HG03045 (cell line): ENCODE measurements at regions not wholly inside any gene's neighbourhood (a gene's known extent, or its start where the extent isn't known, plus 50 kb on each side); places are given as distances from the start of the nearest gene placed in this dataset.

Experiments used
- ATAC-seq: cut with Tn5 transposase; IDR thresholded peaks from one replicate; pipeline ENCODE4 v1.9.1; 2021; ENCODE audit warnings: mild to moderate bottlenecking, moderate library complexity; ENCODE audit not compliant: unreplicated experiment

DNA sequence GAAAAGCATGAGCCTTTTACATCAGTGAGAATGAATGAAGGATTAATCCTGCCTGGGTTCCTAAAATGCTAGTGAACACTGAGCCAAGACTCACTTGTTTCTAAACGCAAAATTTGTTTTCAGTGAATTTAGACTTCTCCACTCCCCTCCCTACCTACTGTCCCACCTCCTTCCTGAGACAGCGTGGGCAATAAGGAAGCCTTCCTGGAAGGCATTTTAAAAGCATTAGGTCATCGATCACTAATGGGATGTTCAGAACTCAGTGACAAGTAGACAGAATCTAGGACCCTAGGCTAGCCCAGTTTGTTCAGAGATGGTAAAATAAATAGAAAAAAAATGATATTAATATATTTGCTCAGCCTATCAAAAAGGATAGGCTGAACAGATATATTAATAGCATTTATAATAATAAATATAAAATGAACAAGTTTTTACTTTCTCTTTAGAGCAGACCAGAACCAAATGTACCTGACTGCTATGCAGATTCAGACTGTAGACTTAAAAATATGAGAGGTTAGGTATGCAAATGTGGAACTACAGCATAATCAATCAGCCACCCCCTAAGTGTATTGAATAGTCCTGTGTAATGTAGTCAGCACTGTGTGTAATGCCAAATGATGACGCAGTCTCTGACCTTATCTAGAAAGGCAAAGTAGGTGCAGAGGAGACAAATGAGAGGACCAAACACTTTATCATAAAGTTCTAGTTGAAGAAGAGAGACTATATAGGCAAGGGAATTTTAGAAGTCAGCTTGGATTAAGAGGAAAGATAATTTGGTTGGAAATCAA, 331.1 kb downstream of the GPAT3 start:
- ATAC-seq, result no peak

DNA sequence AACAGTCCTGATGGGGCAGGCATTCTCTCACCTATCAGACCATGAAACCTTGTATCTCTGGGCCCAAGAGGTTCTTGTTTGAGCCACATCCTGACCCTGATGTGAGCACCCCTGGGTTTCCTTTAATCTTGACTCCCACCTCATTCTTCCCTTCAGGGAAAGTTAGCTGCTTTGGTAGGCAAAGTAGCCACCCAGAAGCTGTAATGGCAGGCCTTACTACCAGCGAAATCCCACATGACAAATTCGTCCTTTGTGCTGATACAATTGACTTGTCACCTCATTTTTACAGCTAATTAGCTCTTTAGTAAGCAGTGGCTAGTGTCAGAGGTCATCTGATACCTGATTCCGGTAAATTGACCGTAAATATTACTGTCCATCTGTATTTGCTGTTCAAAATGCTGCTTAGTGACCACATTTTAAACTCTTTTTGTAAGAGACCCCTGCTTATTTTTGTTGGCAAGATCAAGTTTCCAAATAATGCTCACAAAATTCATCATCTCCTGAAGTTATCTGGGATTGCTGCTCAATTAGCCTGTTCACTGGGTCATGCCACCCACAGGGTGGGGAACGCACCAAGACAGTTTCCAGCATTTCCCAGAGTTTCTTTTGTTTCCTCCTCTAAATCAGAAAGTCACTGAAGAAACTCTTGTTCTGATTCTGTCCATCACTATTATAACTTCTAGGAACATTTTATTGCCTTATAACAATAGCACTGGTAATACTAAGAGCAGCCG, 329.7 kb downstream of the GPAT3 start:
- ATAC-seq, result no peak

DNA sequence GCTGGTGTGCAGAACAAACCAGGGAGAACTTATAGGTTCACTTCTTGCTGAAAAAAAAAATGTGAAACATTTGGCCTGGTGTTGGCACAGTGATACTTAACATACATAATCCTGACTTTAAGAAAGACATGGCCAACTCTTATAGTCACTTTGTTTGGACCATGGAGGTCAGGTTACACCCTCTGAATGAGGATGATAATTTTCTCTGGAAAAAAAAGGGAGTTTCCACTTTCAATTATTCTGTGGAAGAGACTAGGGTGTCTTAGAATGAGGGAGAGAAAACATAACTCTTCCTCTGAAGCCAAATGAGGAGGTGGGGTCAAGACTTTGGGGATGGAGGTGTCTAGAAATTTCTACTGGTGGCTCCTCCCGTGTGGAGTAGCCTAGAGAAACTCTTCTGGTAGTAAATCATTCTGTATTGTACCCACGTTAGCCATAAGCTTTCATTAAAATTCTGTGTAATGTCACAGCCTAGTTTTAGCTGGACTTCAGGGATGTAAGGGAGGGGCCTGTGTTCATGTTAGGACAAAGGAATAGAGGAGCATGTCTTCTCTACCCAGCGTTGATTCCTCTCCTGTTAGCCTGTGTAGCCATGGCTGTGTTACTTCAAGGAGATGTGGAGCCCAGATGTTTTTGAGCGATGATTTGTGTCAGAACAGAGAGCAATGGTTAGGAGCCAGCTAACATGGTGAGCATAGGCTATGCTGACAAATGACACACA, 328.3 kb downstream of the GPAT3 start:
- ATAC-seq, result no peak

DNA sequence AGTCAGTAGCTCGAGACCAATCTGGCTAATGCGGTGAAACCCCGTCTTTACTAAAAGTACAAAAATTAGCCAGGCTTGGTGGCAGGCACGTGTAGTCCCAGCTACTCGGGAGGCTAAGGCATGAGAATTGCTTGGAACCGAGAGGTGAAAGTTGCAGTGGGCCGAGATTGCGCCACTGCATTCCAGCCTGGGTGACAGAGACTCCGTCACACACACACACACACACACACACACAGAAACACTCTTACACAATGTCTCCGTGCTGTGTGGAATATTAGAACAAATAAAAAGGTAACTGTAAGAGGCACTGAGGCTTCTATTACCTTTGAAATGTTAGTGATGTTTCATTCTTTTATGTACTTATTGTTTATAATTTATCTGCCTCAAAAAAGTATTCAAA, 326.6 kb downstream of the GPAT3 start:
- ATAC-seq, result no peak

DNA sequence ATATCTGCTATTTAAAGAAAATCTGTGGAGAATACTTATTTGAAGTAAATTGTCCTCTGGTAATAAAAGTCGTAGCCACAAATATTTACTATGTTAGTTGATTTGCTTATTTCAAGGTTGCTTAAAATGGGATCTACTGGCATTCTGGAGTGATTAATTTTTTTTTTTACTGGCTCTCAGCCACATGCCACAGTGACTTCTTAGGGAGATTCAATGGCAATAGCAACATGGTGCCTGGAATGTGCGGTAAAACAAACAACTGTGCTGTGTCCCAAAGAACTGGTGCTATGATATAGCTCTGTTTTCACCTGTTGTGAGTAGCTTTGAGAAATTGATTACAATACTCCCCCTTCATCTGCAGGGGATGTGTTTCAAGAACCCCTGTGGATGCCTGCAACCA, 324.3 kb downstream of the GPAT3 start:
- ATAC-seq, result no peak

DNA sequence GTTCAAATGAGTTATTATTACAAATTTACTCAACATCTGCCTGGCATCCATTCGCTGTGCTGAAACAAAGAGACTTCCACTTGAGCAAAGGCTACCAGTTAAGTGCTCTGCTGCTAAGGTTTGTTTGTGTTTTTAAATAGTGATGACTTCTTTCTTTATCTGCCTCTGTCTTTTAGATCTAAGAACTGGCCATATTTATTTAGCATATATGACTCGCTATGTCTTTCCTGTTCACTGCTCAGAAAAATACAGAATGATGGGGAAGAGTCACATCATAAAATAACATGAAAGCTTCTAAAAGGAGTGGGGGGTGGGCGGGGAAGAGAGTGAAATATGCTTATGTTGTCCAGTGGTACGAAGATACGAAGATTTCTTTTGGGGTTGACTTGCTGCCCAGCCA, 322.2 kb downstream of the GPAT3 start:
- no peak for ATAC-seq

DNA sequence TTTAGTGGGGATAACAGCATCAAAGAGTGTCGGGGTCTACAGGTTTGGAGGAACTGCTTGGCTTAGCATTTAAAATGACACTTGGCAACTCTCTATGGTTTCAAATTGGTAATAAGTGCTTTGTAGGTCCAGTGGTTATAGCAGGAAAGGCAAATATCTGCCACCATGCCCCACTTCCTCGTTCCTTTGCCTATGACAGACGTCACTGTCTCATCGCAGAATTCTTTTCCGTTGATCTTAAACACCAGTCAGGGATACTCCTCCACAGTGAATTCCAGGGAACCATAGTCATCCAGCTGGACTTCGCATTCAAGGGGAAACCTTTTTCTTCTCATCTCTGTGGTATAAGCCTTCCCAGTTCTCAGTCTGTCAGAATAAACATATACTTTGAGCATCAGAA, 319.1 kb downstream of the GPAT3 start:
- ATAC-seq, result no peak

DNA sequence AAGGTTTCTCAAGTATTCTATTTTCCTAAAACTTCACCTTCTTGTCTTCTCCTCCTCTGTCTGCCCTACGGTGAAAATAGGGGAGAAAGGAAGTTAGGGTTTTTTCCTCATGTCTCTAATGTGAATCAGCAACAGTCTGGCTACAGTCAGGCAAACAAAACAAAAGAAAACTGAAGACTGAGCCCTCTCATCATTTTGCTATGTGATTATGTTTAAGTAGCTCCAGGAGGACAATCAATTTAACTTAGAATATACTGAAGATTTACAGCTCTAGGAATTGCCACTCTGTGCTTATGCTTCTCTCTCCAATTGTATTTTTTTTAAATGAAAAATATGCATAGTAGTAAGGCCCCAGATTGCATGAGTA, 316.2 kb downstream of the GPAT3 start:
- ATAC-seq, result no peak

DNA sequence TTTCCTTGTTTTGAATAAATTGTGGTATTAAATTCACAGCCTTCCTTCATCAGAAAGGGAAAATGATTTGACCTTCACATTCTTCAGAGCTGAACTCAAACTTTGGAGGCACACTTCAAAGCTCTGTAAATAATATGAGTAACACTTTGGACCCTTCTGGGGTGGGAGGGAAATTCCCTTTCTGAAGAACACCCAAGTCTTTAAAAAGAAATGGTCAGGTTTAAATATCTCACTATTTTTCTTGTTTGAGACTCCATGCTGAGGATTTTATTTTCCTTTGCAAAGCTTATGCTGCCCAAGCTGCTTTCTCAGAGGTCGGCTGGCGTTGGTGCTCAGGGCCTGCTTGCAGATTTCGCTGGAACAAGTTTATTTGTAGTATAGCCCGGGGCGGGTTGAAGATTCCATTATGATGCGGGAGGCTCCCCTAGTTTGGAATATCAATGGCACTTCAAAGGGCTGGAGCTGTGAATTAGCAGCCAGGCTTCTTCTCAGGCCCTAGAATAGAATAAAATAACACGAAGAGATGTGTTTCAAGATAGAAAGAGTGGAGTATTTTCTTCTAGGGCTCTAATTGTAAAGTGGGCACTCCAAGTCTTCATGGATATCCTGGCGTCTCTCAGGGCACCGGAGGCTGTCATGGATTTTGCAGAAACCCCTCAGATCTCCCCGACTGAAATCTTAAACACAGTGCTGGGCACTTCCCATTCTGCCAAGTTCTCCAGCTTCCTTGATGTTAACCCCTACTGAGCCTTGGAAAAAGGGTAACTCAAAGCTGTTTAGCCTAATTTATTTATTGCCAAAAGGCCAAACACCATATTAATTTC, 315.6 kb downstream of the GPAT3 start:
- ATAC-seq, result no peak

DNA sequence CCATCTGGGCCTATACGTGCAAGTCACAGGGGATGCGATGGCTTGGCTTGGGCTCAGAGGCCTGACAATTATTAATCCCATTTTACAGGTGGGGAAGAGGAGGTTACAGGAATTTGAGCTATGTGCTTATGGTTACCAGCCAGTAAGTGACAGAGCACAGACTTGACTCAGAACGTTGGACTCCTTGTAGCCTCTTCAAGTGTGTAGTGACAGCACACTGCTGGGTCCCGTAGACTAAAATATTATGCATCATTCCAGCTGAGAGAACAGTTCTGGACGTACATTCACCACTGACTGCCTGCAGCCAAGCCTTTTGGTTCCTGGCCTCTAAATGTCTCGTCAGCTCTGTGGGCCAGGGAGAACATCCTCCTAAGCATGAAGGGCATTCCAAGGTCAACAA, 314.5 kb downstream of the GPAT3 start:
- no peak for ATAC-seq

DNA sequence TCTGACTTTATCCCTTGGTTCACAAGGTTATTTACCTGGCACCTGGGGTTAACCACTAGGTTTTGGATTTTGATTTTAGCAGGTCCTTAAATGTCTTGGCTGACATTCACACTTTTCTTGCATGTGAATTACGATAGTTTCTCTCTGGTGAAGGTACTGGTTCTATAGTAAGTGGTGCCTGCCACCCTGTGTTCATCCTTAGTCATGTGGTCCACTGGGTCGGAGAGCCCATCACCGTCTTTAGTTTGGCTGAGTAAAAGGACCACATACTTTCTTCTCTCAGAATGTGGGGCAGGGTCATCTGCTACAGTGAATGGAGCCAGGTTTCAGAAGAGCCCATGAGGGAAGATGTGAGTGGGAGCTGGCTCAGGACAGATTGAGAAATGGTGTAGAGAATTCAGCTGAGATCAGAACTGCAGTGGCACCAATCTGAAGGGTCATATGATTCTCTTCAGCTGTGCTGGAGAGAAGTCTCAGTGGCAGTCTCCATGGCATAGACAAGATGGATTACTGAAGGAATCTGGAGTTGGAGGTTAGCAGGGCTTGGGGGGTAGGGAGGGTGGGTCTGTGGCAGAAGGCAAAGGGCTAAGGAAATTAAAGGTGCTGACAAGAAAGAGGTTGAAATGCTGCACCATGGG, 310.4 kb downstream of the GPAT3 start:
- ATAC-seq, result no peak

DNA sequence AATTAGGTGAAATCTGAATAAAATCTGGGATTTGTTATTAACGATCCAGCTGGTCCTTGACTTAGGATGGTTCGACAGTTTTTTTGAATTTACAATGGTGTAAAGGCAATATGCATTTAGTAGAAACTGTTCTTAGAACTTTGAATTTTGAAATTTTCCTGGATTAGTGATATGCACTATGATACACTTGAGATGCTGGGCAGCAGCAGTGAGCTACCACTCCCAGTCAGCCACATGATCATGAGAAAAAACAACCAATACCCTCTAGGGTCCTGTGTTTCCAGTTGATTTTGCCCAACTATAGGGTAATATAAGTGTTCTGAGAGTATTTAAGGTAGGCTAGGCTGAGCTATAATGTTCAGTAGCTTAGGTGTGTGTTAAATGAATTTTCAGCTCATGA, 303.7 kb downstream of the GPAT3 start:
- ATAC-seq, result no peak

DNA sequence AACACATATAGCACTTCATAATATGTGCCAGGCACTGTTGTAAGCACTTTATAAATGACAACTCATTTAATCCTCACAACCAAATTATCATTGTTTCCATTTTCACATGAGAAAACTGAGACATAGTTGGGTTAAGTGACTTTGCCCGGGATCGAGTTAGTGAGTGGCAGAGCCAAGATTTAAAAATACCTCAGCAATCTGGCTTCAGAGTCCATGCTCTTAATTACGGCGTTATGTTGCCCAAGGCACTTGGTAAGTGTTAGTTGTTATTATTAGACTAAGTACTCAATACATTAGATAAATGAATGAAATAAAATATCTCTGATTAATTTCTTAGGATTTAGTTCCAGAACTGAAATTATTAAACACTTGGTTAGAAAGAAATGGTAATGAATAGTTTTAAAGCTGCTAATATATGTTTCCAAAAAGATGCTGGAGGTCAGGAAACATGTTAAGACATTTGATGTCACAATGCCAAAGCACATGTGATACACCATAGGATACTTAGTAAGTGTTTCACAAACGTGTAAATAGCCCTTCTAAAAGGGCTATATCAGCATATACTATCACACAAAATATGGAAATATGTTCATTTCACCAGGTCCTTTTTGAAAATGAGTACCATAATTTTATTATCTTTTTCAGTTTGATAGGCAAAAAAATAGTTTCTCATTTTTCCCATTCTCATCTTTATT, 301.9 kb downstream of the GPAT3 start:
- ATAC-seq, result no peak

DNA sequence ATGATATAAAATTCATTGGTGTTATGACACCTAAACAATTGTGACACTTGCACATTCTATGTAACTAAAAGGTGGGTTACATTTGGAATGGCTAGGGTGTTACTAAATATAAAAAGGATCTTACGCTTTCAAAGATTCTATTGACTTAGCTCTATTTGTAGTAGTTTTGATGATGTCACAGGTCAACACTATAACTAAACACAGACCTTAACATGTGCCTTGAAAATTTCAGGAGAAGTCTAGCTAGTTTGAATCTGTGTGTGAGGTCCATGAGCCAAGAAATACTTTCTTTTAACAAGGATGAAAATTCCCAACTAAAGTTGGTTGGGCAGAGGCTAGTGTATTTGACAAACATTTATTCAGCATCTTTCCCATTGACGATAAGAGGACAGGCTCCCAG, 298.0 kb downstream of the GPAT3 start:
- no peak for ATAC-seq

DNA sequence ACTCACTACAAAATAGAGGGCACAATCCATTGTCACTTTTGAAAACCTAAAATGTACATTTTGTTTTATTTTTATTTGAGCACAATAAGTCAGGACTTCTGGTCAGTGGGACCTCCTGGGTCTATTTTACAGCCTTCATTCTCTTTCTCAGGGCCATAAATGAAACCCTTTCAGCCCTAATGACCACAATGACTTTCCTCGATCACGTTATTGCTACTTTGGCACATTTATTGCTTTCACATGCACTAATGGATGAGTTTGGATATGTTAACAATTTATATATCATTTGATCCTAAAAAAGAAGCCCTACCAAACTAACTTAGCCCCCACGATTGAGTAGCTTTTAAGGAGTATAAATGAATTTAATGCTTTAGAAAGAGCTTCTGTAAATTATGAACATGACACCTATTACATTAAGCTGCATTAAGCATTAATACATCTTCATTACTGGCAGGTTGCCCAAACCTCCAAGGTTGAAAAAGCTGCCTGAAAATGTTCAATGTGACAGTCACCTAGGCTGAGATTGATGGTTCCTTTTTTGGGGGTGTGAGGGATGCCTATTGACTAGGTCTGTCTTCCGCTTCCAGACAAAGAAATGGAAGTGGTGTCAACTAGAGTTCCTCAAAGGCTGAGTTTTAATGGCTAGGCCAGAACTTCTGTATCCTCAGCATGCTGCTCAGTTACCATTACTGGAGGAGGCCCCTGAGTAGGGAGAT, 296.4 kb downstream of the GPAT3 start:
- ATAC-seq, result no peak

DNA sequence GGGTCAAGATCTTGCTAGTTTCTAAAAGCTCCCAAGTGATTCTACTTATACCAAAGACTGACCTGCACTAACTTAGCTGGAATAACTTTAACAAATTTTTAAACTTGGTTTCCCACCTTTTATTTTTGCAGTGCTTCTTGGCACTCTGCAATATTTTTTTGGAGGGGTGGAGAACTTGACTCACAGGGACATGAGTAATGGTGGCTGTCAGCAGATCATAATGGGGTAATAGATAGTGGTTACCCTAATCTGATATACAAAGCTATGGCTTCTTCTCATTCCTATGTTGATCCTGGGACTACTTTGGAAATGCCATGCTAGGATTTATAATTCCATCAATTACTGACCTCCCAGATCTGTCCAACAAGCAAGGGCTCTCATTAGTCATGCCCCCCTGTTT, 295.7 kb downstream of the GPAT3 start:
- no peak for ATAC-seq

DNA sequence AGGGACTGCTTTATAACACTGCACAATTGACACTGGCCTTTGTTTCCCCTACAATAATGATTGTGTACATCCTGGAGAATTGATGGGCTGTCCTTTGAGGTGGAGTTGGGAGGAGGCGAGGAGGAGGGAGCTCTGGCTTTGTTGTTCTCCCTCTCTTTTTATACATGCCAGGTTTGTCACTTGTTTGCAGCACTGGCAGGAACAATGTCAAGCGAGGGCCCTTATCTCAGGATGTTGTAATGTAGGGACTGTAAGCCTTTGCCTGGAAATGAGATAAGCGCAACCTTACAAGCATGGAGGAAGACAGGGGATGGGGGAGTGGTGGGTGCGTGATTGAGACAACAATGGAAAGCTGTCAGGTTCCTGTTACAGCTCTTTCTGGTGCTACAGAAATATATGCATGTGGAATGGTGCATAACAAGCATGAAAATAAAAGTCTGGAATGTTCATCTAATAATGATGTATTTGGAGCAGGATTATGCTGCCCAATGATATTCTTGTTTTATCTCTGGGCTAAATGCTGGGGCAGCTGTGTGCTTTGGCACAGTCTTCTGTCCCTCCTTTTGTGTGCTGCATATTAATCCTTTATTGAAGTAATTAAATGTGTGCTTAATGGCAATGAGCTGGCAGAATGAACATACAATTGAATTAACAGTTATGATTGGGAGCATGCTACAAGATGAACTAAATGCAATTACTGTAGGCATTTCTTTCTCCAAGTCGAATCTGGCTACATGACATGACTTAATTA, 294.4 kb downstream of the GPAT3 start:
- no peak for ATAC-seq

DNA sequence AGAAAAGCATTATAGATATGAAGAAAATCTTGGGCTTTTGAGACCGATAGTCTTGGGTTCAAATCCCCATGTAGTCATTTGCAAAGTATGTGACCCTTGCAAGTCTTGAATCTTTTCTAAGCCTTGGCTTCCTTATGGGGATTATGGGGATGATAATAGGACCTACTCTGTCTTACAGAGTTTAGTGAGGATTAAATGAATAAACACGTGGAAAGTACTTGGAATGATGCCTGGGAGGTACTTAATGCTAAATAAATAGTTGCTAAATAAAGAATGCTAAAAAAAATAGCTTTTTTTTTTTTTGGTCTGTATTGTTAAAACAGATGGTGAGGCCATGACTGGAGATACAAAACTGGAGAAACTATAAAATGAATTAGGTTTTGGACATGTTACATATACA, 292.7 kb downstream of the GPAT3 start:
- ATAC-seq, result no peak

DNA sequence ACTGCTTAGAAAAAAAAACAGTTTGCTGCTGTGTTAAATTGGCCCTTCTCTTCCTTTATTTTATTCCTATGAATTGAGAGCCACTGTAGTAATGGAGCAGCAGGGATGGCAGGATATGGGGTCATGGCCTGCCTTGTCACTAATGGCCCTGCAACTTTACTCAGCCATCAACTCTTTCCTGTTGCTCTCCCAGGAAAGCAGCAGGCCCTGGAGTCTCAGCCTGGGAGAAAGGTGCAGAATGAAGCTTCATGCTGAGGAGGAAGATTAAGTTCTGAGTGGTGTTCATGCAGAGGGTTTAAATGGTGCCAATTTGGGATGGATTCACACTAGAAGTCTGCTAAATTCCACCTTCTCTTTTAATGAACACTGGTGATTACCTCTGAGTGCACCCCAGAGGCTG, 285.6 kb downstream of the GPAT3 start:
- no peak for ATAC-seq
